Mesenchymal stem cell (in vitro differentiated cells and primary cell): ENCODE measurements at regions not wholly inside any gene's neighbourhood (a gene's known extent, or its start where the extent isn't known, plus 50 kb on each side); places are given as distances from the start of the nearest gene placed in this dataset.
"Not testable (repeated sequence)": the region's sequence is repeated elsewhere in the genome, so short reads cannot be mapped to it uniquely, and the experiment has no call there.

Source experiments
- DNase-seq: peaks from one replicate; pipeline ENCODE4 v3.0.0-alpha.2; 2013
- H2AFZ ChIP-seq: one replicate; pipeline ENCODE4 v1.6.1; 2013; ENCODE audit warnings: low read depth, mild to moderate bottlenecking, control low read depth, inconsistent platforms, low read length, moderate library complexity
- H2AK5ac ChIP-seq: 2 replicates; pipeline ENCODE4 v1.6.1; 2013; ENCODE audit warnings: low read length, moderate library complexity, mild to moderate bottlenecking, inconsistent platforms; ENCODE audit not compliant: severe bottlenecking
- H2BK120ac ChIP-seq: one replicate; pipeline ENCODE4 v1.6.1; 2013; ENCODE audit warnings: low read depth, mild to moderate bottlenecking, inconsistent platforms, low read length, moderate library complexity
- H2BK12ac ChIP-seq, 2 experiments: one replicate each; pipeline ENCODE4 v1.6.1; 2013; ENCODE audit warnings: inconsistent platforms in 2 of 2, low read length in 2 of 2, mild to moderate bottlenecking in 2 of 2, moderate library complexity in 2 of 2, control low read depth in 1 of 2
- H2BK15ac ChIP-seq: one replicate; pipeline ENCODE4 v1.6.1; 2013; ENCODE audit warnings: mild to moderate bottlenecking, low read depth, inconsistent platforms; ENCODE audit not compliant: poor library complexity, severe bottlenecking
- H2BK5ac ChIP-seq: 2 replicates; pipeline ENCODE4 v1.6.1; 2013; ENCODE audit warnings: low read depth, mild to moderate bottlenecking, low read length, control low read depth, inconsistent platforms; ENCODE audit not compliant: poor library complexity, severe bottlenecking
- H3K14ac ChIP-seq, 2 experiments: one replicate each; pipeline ENCODE4 v1.6.1; 2013; ENCODE audit warnings: inconsistent platforms in 2 of 2, low read length in 2 of 2, control low read depth in 1 of 2, mild to moderate bottlenecking in 1 of 2, moderate library complexity in 1 of 2
- H3K18ac ChIP-seq, 2 experiments: one replicate each; pipeline ENCODE4 v1.6.1; 2013; ENCODE audit warnings: inconsistent platforms in 2 of 2, low read length in 2 of 2, control low read depth in 1 of 2, low read depth in 1 of 2, mild to moderate bottlenecking in 1 of 2
- H3K23ac ChIP-seq, 2 experiments: one replicate each; pipeline ENCODE4 v1.6.1; 2013; ENCODE audit warnings: inconsistent platforms in 2 of 2, low read length in 2 of 2, mild to moderate bottlenecking in 2 of 2, moderate library complexity in 2 of 2, control low read depth in 1 of 2
- H3K27ac ChIP-seq: 2 replicates; pipeline ENCODE4 v1.5.1; 2013; ENCODE audit warnings: mild to moderate bottlenecking, moderate library complexity, low read length, control low read depth, inconsistent platforms; ENCODE audit not compliant: poor library complexity, severe bottlenecking
- H3K27me3 ChIP-seq, 2 experiments: 2 replicates each; pipeline versions ENCODE4 v1.6.1 to v1.7.0; 2013; ENCODE audit warnings: low read length in 2 of 2, mild to moderate bottlenecking in 2 of 2, moderate library complexity in 2 of 2, control low read depth in 1 of 2, inconsistent platforms in 1 of 2; ENCODE audit not compliant: control insufficient read depth in 1 of 2, insufficient read depth in 1 of 2
- H3K36me3 ChIP-seq, 2 experiments: 2 replicates each; pipeline versions ENCODE4 v1.6.1 to v1.7.0; 2013; ENCODE audit warnings: low read length in 2 of 2, control low read depth in 1 of 2, inconsistent platforms in 1 of 2, low read depth in 1 of 2, mild to moderate bottlenecking in 1 of 2; ENCODE audit not compliant: insufficient read depth in 2 of 2, control insufficient read depth in 1 of 2
- H3K4ac ChIP-seq, 2 experiments: one replicate each; pipeline ENCODE4 v1.6.1; 2013; ENCODE audit warnings: inconsistent platforms in 2 of 2, low read length in 2 of 2, mild to moderate bottlenecking in 2 of 2, moderate library complexity in 2 of 2, control low read depth in 1 of 2, low read depth in 1 of 2
- H3K4me1 ChIP-seq: 2 replicates; pipeline ENCODE4 v1.6.1; 2013; ENCODE audit warnings: low read depth, low read length, control low read depth; ENCODE audit not compliant: control insufficient read depth, insufficient read depth
- H3K4me2 ChIP-seq: 2 replicates; pipeline ENCODE4 v1.6.1; 2013; ENCODE audit warnings: low read length, mild to moderate bottlenecking, inconsistent platforms; ENCODE audit not compliant: poor library complexity, severe bottlenecking
- H3K4me3 ChIP-seq, 2 experiments: 2 replicates each; pipeline versions ENCODE4 v1.5.1 to v1.7.0; 2013; ENCODE audit warnings: low read length in 2 of 2, mild to moderate bottlenecking in 2 of 2, control low read depth in 1 of 2, low read depth in 1 of 2; ENCODE audit not compliant: insufficient read depth in 1 of 2
- H3K79me1 ChIP-seq: replicated peaks from 2 replicates; pipeline ENCODE4 v1.6.1; 2013; ENCODE audit warnings: mild to moderate bottlenecking, control low read depth, low read length, inconsistent platforms; ENCODE audit not compliant: poor library complexity, severe bottlenecking
- H3K9ac ChIP-seq: 2 replicates; pipeline ENCODE4 v1.7.0; 2013; ENCODE audit warnings: mild to moderate bottlenecking, low read length, moderate library complexity
- H3K9me3 ChIP-seq: 2 replicates; pipeline ENCODE4 v1.7.0; 2013; ENCODE audit warnings: mild to moderate bottlenecking, low read length; ENCODE audit not compliant: control insufficient read depth
- H4K8ac ChIP-seq: one replicate; pipeline ENCODE4 v1.6.1; 2013; ENCODE audit warnings: inconsistent platforms, mild to moderate bottlenecking, low read length, moderate library complexity
- H4K91ac ChIP-seq: one replicate; pipeline ENCODE4 v1.6.1; 2013; ENCODE audit warnings: mild to moderate bottlenecking, low read length, inconsistent platforms
- WGBS: methylation state at CpG from one replicate; pipeline ENCODE4 v1.1.7; 2013; ENCODE audit warnings: mixed read lengths; 5-methylcytosine and 5-hydroxymethylcytosine counted together

DNA sequence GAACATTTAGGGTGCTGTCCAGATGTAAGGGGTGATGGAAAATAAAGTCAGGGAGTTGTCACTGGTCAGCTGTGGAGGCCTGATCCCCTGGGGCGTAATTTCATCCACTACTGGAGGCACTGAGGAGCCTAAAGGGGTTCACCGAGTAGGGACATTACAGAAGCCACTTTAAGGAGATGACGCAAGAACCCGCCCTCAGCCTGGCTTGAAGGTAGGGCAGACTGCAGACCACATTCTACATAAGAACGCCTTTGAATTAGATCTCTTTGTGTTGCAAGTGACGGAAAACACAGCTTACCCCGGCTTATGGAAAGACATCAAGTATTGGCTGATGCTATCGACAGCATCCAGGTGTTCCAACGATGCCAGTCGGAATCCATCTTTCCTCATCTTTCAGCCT lies 462.7 kb upstream of the CDH4 start:
- no peak overlapping the region for H2AFZ ChIP-seq
- H3K4me1 ChIP-seq = no peaks in the 10 kb centered on the region
- DNase-seq = no peak
- H2BK12ac ChIP-seq = no peak overlapping the region
- H3K4me3 ChIP-seq = no peak overlapping the region
- H3K9ac ChIP-seq = no peak overlapping the region
- H3K23ac ChIP-seq = no peak overlapping the region
- H3K79me1 ChIP-seq = no peaks in the 10 kb centered on the region
- H3K27ac ChIP-seq = no peak overlapping the region
- no peak overlapping the region for H2BK5ac ChIP-seq
- no peak overlapping the region for H2BK120ac ChIP-seq
- H3K14ac ChIP-seq = no peak overlapping the region
- no peak overlapping the region for H3K18ac ChIP-seq
- no peak overlapping the region for H3K4me2 ChIP-seq
- H2BK15ac ChIP-seq = no peak overlapping the region
- no peaks in the 10 kb centered on the region for H3K9me3 ChIP-seq
- 85% methylated on average over 10 of the region's 10 CpGs for WGBS
- H4K8ac ChIP-seq = no peak overlapping the region
- no peaks in the 10 kb centered on the region for H3K36me3 ChIP-seq
- H4K91ac ChIP-seq = no peak overlapping the region
- no peak overlapping the region for H3K4ac ChIP-seq
- H2AK5ac ChIP-seq = no peak overlapping the region
- H3K27me3 ChIP-seq = peaks cover 0 to 13% of the 10 kb centered on the region in 2 experiments

DNA sequence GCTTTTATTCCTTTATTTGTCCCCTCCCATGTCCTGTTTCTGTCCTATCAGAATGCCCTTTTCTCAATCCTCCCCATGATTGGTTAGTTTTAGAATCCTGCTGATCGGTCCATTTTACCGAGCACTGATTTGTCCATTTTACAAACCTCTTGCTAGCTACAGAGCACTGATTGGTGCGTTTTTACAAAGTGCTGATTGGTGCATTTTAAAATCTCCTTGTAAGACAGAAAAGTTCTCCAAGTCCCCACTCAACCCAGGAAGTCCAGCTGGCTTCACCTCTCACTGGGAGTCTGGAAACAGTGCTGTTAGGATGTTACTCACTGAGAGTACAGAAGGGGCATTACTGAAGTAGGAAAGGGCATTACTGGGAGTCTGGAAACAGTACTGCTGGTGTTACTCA lies 461.7 kb upstream of the CDH4 start:
- H3K79me1 ChIP-seq, H3K23ac ChIP-seq, H3K36me3 ChIP-seq, H2AFZ ChIP-seq, H3K9me3 ChIP-seq, H2BK15ac ChIP-seq, H3K9ac ChIP-seq, H3K4me3 ChIP-seq, H4K91ac ChIP-seq, H3K27ac ChIP-seq, H3K4ac ChIP-seq, H3K18ac ChIP-seq, H2BK5ac ChIP-seq, H3K14ac ChIP-seq, H2BK120ac ChIP-seq, H2BK12ac ChIP-seq, DNase-seq, H2AK5ac ChIP-seq, H3K4me2 ChIP-seq, H4K8ac ChIP-seq, H3K4me1 ChIP-seq: not testable (repeated sequence)
- 86% methylated on average over 3 of the region's 3 CpGs for WGBS
- peaks cover 0 to 13% of the 10 kb centered on the region in 2 experiments for H3K27me3 ChIP-seq

- no peak overlapping the region for H3K14ac ChIP-seq
- H2AFZ ChIP-seq = no peak overlapping the region
- no peak overlapping the region for H3K27ac ChIP-seq
- DNase-seq = no peak
- no peak overlapping the region for H3K9ac ChIP-seq
- H3K27me3 ChIP-seq = peaks cover 0 to 14% of the 10 kb centered on the region in 2 experiments
- no peak overlapping the region for H3K18ac ChIP-seq
- H3K4me2 ChIP-seq = no peak overlapping the region
- no peaks in the 10 kb centered on the region for H3K36me3 ChIP-seq
- no peaks in the 10 kb centered on the region for H3K4me1 ChIP-seq
- no peak overlapping the region for H4K8ac ChIP-seq
- H2BK120ac ChIP-seq = no peak overlapping the region
- no peak overlapping the region for H2BK5ac ChIP-seq
- H2BK12ac ChIP-seq = no peak overlapping the region
- no peak overlapping the region for H4K91ac ChIP-seq
- no peak overlapping the region for H3K4ac ChIP-seq
- H3K9me3 ChIP-seq = no peaks in the 10 kb centered on the region
- H3K4me3 ChIP-seq = no peak overlapping the region
- WGBS = 94% methylated on average over 1 of the region's 1 CpG
- H2AK5ac ChIP-seq = no peak overlapping the region
- H3K23ac ChIP-seq = no peak overlapping the region
- H2BK15ac ChIP-seq = no peak overlapping the region
- no peaks in the 10 kb centered on the region for H3K79me1 ChIP-seq
Observed at GRCh38 chr20:60791823-60792222, 460.2 kb upstream of the CDH4 start.

DNA sequence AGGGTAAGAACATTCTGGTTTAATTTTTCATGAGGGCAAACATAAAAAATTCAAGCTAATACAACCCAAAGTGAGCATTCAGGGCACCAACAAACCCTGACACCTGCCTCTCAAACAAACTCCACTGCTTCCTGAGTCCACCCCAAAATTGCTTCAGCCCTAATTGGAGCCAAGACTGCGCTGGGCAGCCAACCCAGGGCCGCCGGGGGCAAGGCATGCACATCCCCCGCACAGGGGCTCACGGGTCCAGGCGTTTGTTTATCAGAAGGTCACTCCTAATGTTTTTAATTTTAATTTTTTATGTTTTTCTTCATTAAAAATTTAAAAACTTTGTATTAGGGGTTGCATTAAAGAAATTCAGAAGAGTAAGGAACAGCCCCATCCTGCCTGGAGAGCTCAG lies 459.1 kb upstream of the CDH4 start:
- Histone ChIP-seq H4K8ac (no peak overlapping the region), H2BK15ac (no peak overlapping the region), H3K18ac (no peak overlapping the region), H3K79me1 (no peaks in the 10 kb centered on the region), H3K4me1 (no peaks in the 10 kb centered on the region), H3K23ac (no peak overlapping the region), H3K4me2 (no peak overlapping the region), H3K27ac (no peak overlapping the region), H4K91ac (no peak overlapping the region), H3K27me3 (peaks cover 0 to 17% of the 10 kb centered on the region in 2 experiments), H3K9ac (no peak overlapping the region), H3K4me3 (no peak overlapping the region), H2AFZ (no peak overlapping the region), H3K14ac (no peak overlapping the region), H3K9me3 (no peaks in the 10 kb centered on the region), H3K4ac (no peak overlapping the region), H3K36me3 (no peaks in the 10 kb centered on the region), H2AK5ac (no peak overlapping the region), H2BK120ac (no peak overlapping the region), H2BK5ac (no peak overlapping the region), H2BK12ac (no peak overlapping the region)
- WGBS = 82% methylated on average over 3 of the region's 6 CpGs
- no peak for DNase-seq
